GM11168 (cell line): ENCODE measurements at regions not wholly inside any gene's neighbourhood (a gene's known extent, or its start where the extent isn't known, plus 50 kb on each side); places are given as distances from the start of the nearest gene placed in this dataset.
"Not testable (repeated sequence)": the region's sequence is repeated elsewhere in the genome, so short reads cannot be mapped to it uniquely, and the experiment has no call there.

ENCODE experiments used
- in situ Hi-C: fragments of 300-500 bp; cut with MboI; formaldehyde crosslinking; loops from one replicate; pipeline ENCODE4 v1.12.0; 2022; ENCODE audit warnings: low sequenced_read_pairs; ENCODE audit not compliant: unreplicated experiment

- in situ Hi-C loops, result not testable (repeated sequence)
These were observed 61.9 kb downstream of the NPIPB5 start for GRCh38 chr16:22572331-22573224.

GRCh38 chr16:22573225-22573530 is 62.5 kb downstream of the NPIPB5 start:
- in situ Hi-C loops, result not testable (repeated sequence)

GRCh38 chr16:22576506-22576905 is 65.8 kb downstream of the NPIPB5 start:
- in situ Hi-C loops, result not testable (repeated sequence)

- in situ Hi-C loops, result loop anchor here (5.0 kb wide), 1 partner anchor 816 kb away; no protein-coding TSS in a partner anchor
These were observed 72.5 kb downstream of the NPIPB5 start for GRCh38 chr16:22583195-22583594.

- in situ Hi-C loops, result loop anchor here (5.0 kb wide), 1 partner anchor 817 kb away; no protein-coding TSS in a partner anchor
These were observed 73.8 kb downstream of the NPIPB5 start for GRCh38 chr16:22584459-22584858.

- in situ Hi-C loops, result loop anchor here (5.0 kb wide), 1 partner anchor 818 kb away; no protein-coding TSS in a partner anchor
These were observed 74.2 kb downstream of the NPIPB5 start for GRCh38 chr16:22584941-22585340.

GRCh38 chr16:22585431-22585830 is 74.7 kb downstream of the NPIPB5 start:
- in situ Hi-C loops, result not testable (repeated sequence)

- in situ Hi-C loops, result not testable (repeated sequence)
These were observed 76.0 kb downstream of the NPIPB5 start for GRCh38 chr16:22586732-22587131.

GRCh38 chr16:22589757-22590156 is 79.1 kb downstream of the NPIPB5 start:
- in situ Hi-C loops, result not testable (repeated sequence)

- in situ Hi-C loops, result not testable (repeated sequence)
These were observed 85.9 kb downstream of the NPIPB5 start for GRCh38 chr16:22596445-22597045.

GRCh38 chr16:22603744-22604143 is 93.1 kb downstream of the NPIPB5 start:
- in situ Hi-C loops, result not testable (repeated sequence)

- in situ Hi-C loops, result not testable (repeated sequence)
These were observed 95.9 kb downstream of the NPIPB5 start for GRCh38 chr16:22606619-22607018.

GRCh38 chr16:22609798-22610197 is 99.1 kb downstream of the NPIPB5 start:
- in situ Hi-C loops, result loop anchor here (5.0 kb wide), 1 partner anchor 812 kb away; no protein-coding TSS in a partner anchor

GRCh38 chr16:22611128-22611527 is 100.4 kb downstream of the NPIPB5 start:
- in situ Hi-C loops, result loop anchor here (5.0 kb wide), 1 partner anchor 814 kb away; no protein-coding TSS in a partner anchor

- in situ Hi-C loops, result loop anchor here (5.0 kb wide), 1 partner anchor 817 kb away; no protein-coding TSS in a partner anchor
These were observed 103.7 kb downstream of the NPIPB5 start for GRCh38 chr16:22614271-22614947.

GRCh38 chr16:22618842-22619241 is 108.2 kb downstream of the NPIPB5 start:
- in situ Hi-C loops, result no loop called here

GRCh38 chr16:22621586-22622155 is 111.0 kb downstream of the NPIPB5 start:
- in situ Hi-C loops, result no loop called here

GRCh38 chr16:22622703-22623102 is 112.0 kb downstream of the NPIPB5 start:
- in situ Hi-C loops, result no loop called here

- in situ Hi-C loops, result no loop called here
These were observed 112.7 kb downstream of the NPIPB5 start for GRCh38 chr16:22623351-22623781.

- in situ Hi-C loops, result no loop called here
These were observed 113.5 kb downstream of the NPIPB5 start for GRCh38 chr16:22624038-22624799.
